Kidney (tissue), 10 donors: ENCODE measurements at regions not wholly inside any gene's neighbourhood (a gene's known extent, or its start where the extent isn't known, plus 50 kb on each side); places are given as distances from the start of the nearest gene placed in this dataset.
"Not testable (repeated sequence)": the region's sequence is repeated elsewhere in the genome, so short reads cannot be mapped to it uniquely, and the experiment has no call there.

Source experiments
- DNase-seq, 5 donors: peaks; one replicate each; pipeline ENCODE4 v3.0.0-alpha.2; 2013 to 2020
- FAIRE-seq: peaks from 2 replicates; lab custom pipeline; 2012; peaks lifted over from hg19 to GRCh38; lab: Jason Lieb, UNC
- H3K27ac ChIP-seq, 2 donors: one replicate each; pipeline ENCODE4 v1.7.0; 2013; ENCODE audit warnings: low read depth in 2 of 2, low read length in 2 of 2, inconsistent platforms in 1 of 2
- H3K27me3 ChIP-seq: one replicate; pipeline ENCODE4 v1.7.1; 2013; ENCODE audit warnings: low read length, inconsistent platforms; ENCODE audit not compliant: control insufficient read depth, insufficient read depth
- H3K36me3 ChIP-seq, 3 donors: one replicate each; pipeline versions ENCODE4 v1.7.0 to v1.7.1; 2013; ENCODE audit warnings: low read length in 3 of 3, control low read depth in 1 of 3, inconsistent platforms in 1 of 3; ENCODE audit not compliant: insufficient read depth in 3 of 3, control insufficient read depth in 2 of 3
- H3K4me1 ChIP-seq, 3 donors: one replicate each; pipeline versions ENCODE4 v1.7.0 to v1.7.1; 2013; ENCODE audit warnings: low read length in 3 of 3, inconsistent platforms in 1 of 3, low read depth in 1 of 3; ENCODE audit not compliant: control insufficient read depth in 2 of 3, insufficient read depth in 2 of 3
- H3K4me3 ChIP-seq, 3 donors: one replicate each; pipeline versions ENCODE4 v1.7.0 to v1.8.1; 2013; ENCODE audit warnings: low read length in 3 of 3, control low read depth in 1 of 3, inconsistent platforms in 1 of 3
- H3K9ac ChIP-seq, 3 donors: one replicate each; pipeline versions ENCODE4 v1.7.0 to v1.7.1; 2013; ENCODE audit warnings: low read length in 3 of 3, control low read depth in 1 of 3, inconsistent platforms in 1 of 3
- H3K9me3 ChIP-seq, 3 donors: one replicate each; pipeline versions ENCODE4 v1.7.0 to v1.7.1; 2013; ENCODE audit warnings: low read length in 3 of 3, control low read depth in 1 of 3, inconsistent platforms in 1 of 3; ENCODE audit not compliant: control insufficient read depth in 2 of 3, insufficient read depth in 1 of 3
- intact Hi-C: fragments of 100-400 bp; cut with DNase I; formaldehyde crosslinking; loops from one replicate; pipeline ENCODE4 v1.11.1; 2022
- donor health status: control.
- donor health status: control.
- donor health status: DM: yes; HTN: yes; CAD: no.
- donor health status: Normal renal cell carcinoma (clear cell type).

DNA sequence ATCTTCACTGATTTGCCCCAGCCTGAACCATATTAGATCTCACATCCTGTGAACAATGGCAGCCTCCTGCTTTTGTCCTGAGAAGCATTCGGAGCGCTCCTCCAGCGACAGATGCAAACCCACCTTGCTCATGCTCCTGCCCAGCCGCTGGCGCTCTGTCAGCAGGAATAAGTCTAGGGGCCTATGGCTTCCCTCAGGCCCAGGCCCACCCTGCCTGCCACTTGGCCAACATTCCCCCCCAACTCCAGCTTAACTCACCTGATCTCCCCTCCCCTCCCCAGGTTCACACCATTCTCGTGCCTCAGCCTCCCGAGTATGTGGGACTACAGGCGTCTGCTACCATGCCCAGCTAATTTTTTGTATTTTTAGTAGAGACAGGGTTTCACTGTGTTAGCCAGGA lies 4472.8 kb upstream of the OR11H1 start:
- H3K4me3 ChIP-seq, H3K36me3 ChIP-seq, H3K27ac ChIP-seq, H3K27me3 ChIP-seq, intact Hi-C loops, FAIRE-seq, H3K4me1 ChIP-seq, H3K9ac ChIP-seq: not testable (repeated sequence)
- peaks cover 0 to 17% (median 5%) of the 10 kb centered on the region in 3 donors for H3K9me3 ChIP-seq
- peak in 3 of 5 donors; percentile 14 to 86 (median 36) for DNase-seq

DNA sequence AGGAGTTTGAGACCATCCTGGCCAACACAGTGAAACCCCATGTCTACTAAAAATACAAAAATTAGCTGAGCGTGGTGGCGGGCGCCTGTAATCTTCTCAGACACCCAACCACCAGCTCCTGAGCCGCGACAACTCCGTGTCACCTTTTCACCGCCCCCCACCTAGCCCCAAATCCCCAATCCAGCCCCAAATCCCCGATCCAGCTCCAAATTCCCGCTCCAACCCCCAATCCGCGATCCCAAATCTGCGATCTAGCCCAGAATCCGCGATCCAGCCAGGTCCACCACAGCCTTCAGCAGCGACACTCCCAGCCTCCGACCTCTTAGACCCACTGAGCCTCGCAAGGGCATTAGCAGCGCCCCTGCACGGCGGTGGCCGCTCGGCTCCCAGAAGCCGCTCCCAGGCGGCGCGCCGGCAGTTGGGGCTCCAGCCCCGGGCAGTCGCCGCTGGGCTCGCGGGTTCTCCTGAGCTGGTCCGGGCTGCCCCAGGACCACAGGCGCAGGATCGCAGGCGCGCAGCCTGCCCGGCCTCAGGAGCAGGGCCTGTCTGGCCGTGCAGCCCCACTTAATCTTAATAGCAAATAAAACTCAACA lies 4469.9 kb upstream of the OR11H1 start:
- H3K9ac ChIP-seq, H3K4me3 ChIP-seq, H3K27me3 ChIP-seq, FAIRE-seq, intact Hi-C loops, H3K36me3 ChIP-seq, H3K4me1 ChIP-seq, H3K27ac ChIP-seq: not testable (repeated sequence)
- peaks cover 0 to 17% (median 7%) of the 10 kb centered on the region in 3 donors for H3K9me3 ChIP-seq
- peak in 3 of 5 donors; percentile 9 to 74 (median 31) for DNase-seq

DNA sequence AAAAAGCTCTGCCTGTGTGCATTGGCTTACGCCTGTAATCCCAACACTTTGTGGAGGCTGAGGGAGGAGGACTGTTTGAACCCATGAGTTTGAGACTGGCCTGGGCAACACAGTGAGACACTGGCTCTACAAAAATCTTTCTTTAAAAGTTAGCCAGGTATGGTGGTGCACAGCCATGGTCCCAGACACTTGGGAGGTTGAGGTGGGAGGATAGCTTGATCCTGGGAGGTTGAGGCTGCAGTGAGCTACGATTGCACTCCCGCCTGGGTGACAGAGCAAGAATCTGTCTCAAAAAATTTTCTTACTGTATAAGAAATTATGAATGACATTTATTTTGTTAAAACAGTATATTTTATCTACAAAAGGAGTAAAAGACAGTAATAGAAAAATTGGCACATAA lies 4468.9 kb upstream of the OR11H1 start:
- intact Hi-C loops, H3K27me3 ChIP-seq, FAIRE-seq, H3K27ac ChIP-seq, H3K4me3 ChIP-seq, H3K9ac ChIP-seq, H3K4me1 ChIP-seq, H3K36me3 ChIP-seq: not testable (repeated sequence)
- peak in 1 of 5 donors; percentile 54 for DNase-seq
- peaks cover 2 to 15% (median 7%) of the 10 kb centered on the region in 3 donors for H3K9me3 ChIP-seq

DNA sequence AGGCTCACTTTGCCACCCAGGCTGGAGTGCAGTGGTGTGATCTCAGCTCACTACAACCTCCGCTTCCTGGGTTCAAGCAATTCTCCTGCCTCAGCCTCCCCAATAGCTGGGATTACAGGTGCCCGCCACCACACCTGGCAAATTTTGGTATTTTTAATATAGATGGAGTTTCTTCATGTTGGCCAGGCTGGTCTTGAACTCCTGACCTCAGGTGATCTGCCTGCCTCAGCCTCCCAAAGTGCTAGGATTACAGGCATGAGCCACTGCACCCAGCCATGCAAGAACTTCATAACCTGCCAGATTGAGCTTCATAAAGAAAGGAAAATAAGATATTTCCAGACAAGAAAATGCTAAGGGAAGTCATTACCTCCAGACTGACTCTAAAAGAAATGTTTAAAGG lies 4467.2 kb upstream of the OR11H1 start:
- H3K27ac ChIP-seq, intact Hi-C loops, H3K36me3 ChIP-seq, H3K4me1 ChIP-seq, FAIRE-seq, H3K4me3 ChIP-seq, H3K9ac ChIP-seq, H3K27me3 ChIP-seq: not testable (repeated sequence)
- H3K9me3 ChIP-seq, result peaks cover 2 to 15% (median 7%) of the 10 kb centered on the region in 3 donors
- peak in 1 of 5 donors; percentile 44 for DNase-seq

DNA sequence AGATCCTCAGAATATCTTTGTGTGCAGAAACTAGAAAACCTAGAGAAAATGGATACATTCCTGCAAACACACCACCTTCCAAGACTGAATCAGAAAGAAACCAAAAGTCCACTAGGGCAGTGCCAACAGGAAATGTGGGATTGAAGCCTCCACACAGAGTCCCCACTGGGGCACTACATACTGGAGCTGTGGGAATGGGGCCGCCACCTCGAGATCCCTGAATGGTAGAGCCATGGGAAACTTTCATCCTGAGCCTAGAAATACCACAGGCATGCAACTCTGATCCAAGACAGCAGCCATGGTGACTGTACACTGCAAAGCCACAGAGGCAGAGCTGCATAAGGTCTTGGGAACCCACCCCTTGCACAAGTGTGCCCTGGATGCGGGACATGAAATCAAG lies 4465.5 kb upstream of the OR11H1 start:
- H3K9ac ChIP-seq, H3K36me3 ChIP-seq, H3K4me3 ChIP-seq, H3K27ac ChIP-seq, FAIRE-seq, H3K9me3 ChIP-seq, intact Hi-C loops, H3K27me3 ChIP-seq, H3K4me1 ChIP-seq: not testable (repeated sequence)
- DNase-seq, result peak in 3 of 5 donors; percentile 9 to 71 (median 25)

- peak in 1 of 5 donors; percentile 11 for DNase-seq
- H3K4me3 ChIP-seq, H3K36me3 ChIP-seq, FAIRE-seq, H3K27me3 ChIP-seq, H3K9ac ChIP-seq, H3K4me1 ChIP-seq, intact Hi-C loops, H3K27ac ChIP-seq: not testable (repeated sequence)
- peaks cover 2 to 13% (median 2%) of the 10 kb centered on the region in 3 donors for H3K9me3 ChIP-seq
Observed at GRCh38 chr22:11063022-11063685, 4464.8 kb upstream of the OR11H1 start.

GRCh38 chr22:11065210-11065609 lies 4462.8 kb upstream of the OR11H1 start:
- intact Hi-C loops, result not testable (repeated sequence)

DNA sequence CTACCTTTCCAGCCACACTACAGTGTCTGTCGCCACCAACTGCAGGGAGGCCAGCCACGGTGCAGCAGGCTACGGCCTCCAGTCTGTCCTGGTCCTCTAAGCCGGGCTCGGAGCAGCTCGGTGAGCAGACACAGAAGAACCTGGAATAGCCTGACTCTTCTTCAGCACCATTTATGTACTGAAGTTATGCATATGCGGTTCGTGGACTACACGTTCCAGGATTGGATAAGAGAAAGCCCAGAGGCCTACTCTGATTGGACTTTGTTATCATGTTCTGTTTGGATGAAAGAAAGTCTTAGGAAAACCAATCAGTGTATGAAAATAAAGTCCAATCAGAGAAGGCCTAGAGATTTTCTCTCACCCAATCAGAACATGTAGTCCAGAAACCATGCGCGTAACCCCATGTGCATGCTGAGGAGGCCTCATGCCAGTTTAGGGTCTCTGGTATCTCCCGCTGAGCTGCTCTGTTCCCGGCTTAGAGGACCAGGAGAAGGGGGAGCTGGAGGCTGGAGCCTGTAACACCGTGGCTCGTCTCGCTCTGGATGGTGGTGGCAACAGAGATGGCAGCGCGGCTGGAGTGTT lies 4462.0 kb upstream of the OR11H1 start:
- peak in 1 of 5 donors; percentile 8 for DNase-seq
- FAIRE-seq, H3K9ac ChIP-seq, intact Hi-C loops, H3K27ac ChIP-seq, H3K27me3 ChIP-seq, H3K4me3 ChIP-seq, H3K4me1 ChIP-seq, H3K36me3 ChIP-seq: not testable (repeated sequence)
- H3K9me3 ChIP-seq, result peaks cover 2 to 13% (median 2%) of the 10 kb centered on the region in 3 donors

More at GRCh38 chr22:11065210-11065609, 4462.8 kb upstream of the OR11H1 start:
- not testable (repeated sequence) for H3K27ac ChIP-seq, H3K36me3 ChIP-seq, FAIRE-seq, H3K9ac ChIP-seq, H3K4me3 ChIP-seq, H3K4me1 ChIP-seq, H3K27me3 ChIP-seq
- DNase-seq, result peak in 1 of 5 donors; percentile 18
- peaks cover 2 to 13% (median 2%) of the 10 kb centered on the region in 3 donors for H3K9me3 ChIP-seq
